HG02884 (cell line): ENCODE measurements at regions not wholly inside any gene's neighbourhood (a gene's known extent, or its start where the extent isn't known, plus 50 kb on each side); places are given as distances from the start of the nearest gene placed in this dataset.

ENCODE experiments used
- ATAC-seq: cut with Tn5 transposase; IDR thresholded peaks from one replicate; pipeline ENCODE4 v1.9.1; 2021; ENCODE audit warnings: mild to moderate bottlenecking, moderate library complexity; ENCODE audit not compliant: unreplicated experiment

DNA sequence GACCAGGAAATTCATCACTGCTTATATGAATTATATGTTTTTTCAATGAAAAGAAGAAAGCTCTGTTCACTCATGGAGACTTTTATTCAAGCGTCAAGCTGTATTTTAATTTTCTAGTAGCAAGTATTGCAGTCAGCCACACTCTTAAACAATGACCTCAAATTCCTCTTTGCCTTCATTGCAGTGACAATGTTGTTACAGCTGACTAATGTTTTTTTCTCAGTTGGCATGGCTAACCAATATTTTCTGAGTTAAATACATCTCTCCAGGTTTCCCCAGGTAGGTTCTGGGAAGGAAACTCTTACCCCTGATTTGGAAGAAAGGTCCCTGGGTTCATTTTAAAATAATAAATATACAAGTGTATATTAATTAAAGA is 241.5 kb downstream of the WDR11 start:
- ATAC-seq = no peak

DNA sequence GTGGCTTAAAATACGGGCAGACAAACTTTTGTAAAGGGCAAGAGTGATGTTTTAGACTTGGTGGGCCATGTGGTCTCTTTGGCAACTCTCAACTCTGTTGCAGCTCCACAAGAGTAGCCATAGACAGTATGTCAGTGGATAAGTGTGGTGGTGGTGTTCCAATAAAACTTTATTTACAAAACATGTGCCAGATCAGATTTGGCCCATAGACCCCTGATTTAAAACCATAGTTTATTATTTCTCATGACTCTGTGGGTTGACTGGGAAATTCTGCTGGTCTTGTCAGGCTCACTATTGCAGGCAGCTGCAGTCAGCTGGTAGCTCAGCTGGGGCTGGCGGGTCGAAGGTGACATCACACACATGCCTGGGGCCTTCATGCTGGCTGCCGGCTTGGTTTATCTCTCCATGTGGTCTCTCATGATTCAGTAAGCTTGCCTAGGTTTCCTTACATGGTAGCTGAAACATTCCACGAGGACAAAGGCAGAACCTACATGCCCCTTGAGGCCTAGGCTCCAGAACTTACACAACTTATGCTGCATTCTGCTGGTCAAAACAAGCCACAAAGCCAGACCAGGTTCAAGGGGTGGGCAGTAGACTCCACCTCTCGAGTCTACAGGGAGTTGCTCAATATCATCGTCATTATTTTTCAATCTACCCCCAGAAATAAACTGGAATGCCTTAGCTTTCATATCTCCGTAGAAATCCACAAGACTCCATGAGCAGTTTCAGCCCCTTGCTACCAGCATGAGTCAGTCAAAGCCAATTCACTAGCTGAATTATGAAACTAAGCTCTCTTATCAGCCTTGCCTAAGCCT is 245.7 kb downstream of the WDR11 start:
- no peak for ATAC-seq

DNA sequence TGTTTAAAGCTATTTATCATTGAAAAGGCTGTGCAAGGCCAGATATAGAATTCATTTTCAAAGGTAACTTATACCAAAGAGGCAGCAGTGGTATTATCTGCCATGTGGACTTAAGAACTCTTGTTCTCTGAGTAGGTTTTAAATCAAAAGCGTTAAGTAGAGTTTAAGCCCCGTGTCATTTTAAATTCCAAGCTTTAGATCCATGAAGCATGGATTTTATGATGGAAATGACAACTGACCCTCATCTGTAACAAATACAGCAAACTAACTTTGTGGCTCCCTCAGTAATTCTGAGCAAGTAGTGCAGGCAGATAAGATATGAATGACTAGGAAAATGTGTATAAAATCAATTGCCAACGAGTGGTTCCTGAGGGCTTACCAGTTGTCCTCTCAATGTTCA is 247.0 kb downstream of the WDR11 start:
- ATAC-seq = no peak

DNA sequence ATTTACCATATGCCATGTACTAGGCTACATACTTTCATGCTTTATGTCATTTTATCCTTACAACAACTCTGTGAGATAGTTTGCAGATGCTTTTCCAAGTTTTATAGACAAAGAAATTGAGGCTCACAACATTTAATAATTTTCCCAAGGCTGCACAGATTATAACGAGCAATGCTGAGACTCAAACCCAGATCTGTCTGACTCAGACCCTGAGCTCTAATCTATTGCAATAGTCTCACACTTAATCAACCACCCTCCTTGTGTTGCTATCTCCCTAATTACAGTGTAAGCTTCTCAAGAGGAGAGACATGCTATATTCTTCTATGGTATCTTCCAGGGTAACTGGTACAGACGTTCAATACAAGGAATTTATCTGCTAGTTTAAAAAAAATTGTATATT is 247.6 kb downstream of the WDR11 start:
- no peak for ATAC-seq

DNA sequence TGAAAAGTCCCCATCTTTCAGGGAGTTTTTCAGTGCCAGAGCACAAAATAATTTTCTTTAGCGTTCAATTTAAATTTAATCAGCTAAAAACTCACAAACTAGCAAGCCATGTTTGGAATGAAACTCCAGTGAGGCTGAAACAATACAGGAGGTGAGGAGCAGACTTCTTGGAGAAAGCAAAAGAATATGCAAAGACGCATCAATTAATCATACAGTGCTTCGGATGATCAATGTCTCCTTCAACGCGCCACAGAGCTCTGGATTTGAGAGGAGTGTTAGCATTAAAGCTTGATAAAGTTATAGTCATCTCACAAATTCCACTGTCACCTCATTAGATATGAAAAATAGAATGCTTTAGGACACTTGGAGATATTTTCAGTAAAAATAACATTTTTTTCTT is 248.0 kb downstream of the WDR11 start:
- no peak for ATAC-seq

DNA sequence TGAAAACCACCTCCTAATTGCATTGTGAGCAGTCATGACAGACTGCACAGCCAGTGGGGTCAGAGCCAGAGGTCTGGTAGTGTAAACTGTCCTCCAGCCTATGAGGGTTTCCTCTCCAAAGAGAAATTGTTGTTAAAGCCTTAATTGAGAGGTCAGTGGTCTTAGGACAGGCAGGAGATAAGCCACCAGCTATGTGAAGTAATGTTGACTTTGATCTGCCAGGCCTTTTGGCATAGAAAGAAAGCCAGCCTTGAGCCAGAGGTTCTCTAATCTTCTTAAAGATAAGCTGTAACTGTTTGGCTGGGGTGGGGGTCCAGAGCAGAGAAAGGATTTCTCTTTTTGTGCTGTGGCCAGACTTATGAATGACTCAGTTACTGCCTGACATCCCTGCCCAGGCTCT is 248.4 kb downstream of the WDR11 start:
- ATAC-seq = no peak

DNA sequence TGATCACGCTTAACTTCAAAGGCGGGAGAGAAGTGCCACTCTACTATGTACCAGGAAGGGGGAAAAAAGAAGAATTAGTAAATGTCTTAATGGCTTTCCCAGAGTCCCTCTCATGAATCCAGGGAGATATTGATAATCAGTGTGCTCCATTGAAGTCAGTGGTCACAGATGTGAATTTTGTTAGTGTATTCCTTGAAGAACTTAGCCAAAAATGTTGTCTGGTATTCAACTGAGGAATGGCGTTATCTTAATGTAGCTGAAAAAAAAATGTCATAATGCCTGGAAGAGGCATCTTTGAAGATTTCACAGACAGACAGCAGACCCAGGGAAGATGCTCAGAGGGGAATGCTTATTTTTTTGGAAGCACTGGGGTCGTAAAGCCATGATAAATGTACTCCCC is 250.4 kb downstream of the WDR11 start:
- no peak for ATAC-seq

DNA sequence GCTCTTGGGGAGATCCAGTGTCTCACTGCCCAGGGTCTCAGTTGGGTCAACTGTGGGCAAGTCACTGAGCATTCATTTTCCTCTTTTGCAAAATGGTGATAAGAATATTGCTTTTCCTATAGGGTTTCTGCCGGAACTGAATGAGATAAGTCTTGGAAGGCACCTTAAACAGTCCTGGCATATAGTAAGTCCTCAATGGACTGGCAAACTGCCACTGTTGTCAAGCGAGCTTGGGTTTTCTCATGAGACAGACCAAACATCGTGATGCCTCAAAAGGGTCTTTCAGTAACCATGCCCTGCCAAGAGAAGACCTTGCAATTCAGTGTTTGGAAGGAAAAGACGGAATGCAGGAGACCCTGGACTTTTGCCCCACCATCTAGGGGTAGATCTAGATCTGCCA is 251.5 kb downstream of the WDR11 start:
- ATAC-seq = no peak

DNA sequence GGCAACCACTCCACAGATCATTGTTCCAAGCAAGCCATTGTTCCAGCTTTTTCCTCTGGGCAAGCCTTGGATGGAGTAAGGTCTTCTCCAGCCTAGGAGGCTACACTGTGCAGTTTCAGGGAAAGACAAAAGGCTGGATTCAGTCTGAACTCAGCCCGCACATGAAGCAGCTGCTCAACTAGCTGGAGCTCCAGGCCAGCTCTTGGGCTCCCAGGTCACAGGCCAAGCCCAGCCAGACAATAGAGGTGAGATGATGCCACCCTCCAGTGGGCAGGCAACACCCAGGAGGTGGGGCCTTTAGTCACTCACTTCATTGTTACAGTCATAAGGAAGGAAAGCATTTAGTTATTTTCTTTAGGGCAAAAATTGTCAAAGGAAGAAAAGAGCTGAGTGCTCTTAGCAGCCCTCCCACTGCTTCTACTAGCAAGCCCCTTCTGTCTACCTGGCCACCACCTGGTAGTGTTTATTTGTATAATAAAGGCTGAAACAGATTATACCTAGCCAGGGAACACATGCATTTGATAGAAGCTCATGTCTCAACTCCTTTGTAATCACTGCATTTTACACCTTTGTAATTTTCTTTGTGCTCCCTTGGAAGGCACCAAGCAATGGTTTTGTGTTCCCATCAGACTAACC is 253.4 kb downstream of the WDR11 start:
- ATAC-seq = no peak

DNA sequence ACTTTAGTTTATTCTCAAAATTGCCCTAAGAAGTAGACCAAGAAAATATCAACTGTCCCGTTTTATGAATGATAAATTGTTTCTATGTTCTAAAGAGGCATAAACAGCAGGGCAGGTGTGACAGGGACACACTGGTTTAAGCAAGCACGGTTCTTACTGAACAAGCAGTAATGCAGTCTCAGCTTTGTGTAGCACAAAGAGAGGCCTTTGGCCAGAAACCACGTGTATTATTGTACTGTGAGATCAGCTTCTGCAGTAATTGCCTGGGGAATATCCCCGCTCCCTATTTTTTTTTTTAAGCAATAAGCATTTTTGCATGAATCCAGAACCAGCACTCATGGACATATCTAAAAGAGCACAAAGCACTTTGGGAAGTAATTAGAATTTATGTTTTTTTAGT is 255.4 kb downstream of the WDR11 start:
- no peak for ATAC-seq

DNA sequence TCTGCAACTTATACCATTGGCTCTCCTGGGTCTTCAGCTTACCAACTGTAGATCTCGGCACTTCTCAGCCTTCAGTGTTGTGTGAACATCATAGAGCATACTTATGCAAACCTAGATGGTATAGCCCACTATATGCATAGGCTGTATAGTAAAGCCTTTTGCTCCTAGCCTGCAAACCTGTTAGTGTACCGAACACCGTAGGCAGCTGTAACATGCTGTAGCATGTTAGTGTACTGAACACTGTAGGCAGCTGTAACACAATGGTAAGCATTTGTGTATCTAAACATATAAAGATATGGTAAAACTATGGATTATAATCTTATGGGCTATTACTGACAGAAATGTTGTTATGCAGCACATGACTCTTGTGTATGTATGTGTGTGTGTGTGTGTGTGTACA is 256.9 kb downstream of the WDR11 start:
- ATAC-seq = no peak

DNA sequence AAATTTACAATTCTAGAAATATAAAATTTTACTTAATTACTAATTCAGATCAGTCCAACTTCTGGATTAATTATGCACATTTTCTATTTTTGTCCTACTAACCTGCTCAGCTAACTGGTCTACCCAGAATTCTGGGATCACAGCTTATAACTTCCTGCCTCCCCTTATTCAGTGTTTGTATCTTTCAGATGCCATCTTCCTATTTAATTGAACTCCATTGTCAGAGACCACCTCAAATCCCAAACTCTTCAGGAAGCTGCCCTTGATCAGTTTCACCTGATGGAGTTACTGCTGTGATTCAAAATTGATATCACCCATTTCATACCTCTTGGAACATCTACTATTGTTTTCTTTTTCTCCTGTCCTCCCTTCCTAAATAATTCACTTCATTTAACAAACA is 259.2 kb downstream of the WDR11 start:
- ATAC-seq = no peak

DNA sequence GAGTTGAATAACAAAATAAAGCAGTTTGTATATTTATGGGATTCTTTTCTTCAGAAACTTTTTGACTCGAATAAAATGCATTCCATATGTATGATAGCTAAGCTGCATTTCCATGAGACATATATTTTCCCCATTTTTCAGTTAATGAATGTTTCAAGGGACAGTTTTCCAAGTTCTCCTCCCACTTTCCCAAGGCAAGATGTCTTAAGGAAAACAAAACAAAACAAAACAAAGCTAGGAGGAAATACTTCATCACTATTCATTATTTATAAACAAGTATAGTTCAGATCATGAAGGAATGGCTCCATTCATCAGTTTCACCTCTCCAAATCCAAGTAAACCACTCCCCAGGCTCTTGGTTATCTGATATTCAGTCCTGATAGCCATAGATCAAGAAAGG is 261.0 kb downstream of the WDR11 start:
- ATAC-seq = no peak

DNA sequence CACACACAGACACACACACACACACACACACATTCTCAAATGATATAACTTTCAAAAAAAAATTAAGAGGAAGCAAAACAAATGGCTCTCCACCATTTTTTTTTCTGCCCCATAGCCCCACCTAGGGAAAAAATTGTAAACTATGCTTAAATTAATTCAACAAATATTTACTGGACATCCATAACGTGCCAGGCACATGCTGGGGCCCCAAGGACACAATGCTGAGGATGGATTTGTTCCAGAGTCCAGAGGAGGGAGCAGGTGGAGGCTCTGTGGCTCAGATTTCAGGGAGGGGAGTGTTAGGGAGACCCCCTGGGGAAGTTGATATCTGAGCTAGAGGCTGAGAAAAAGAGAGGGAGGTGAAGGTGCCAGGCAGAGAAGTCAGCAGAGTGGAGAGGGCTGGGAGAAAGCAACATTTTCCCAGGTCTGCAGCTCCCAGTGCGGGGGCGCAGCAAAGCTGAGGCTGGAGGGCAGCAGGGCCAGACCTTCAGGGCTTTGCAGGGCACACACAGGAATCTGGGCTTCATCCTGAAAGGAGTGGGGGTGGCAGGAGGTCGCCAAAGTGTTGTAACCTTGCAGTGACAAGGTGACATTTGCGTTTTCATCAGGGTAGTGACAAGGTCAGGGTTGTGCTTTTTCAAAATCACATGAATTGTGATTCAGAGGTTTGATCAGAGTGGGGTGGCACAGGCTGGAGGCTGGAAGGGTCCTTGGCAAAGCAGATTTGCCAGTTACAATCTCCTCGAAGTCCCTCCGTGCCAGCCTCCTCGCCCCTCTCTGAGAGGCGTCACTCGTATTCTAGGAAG is 261.6 kb downstream of the WDR11 start:
- ATAC-seq = no peak

DNA sequence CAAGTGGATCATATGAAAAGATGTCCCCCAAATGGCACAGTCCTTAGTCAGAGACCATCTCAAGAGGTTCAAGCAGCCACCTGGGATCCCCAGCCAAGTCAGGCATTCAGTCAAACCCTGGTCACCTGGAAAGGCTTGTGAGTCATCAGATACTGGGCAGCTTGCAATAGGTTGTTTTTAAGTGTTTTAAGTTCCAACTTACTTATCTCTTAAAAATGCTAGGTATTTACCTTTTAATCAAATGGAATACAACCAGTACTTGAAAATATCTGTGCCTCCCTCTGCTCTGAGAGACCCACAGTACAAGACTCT is 262.2 kb downstream of the WDR11 start:
- no peak for ATAC-seq

DNA sequence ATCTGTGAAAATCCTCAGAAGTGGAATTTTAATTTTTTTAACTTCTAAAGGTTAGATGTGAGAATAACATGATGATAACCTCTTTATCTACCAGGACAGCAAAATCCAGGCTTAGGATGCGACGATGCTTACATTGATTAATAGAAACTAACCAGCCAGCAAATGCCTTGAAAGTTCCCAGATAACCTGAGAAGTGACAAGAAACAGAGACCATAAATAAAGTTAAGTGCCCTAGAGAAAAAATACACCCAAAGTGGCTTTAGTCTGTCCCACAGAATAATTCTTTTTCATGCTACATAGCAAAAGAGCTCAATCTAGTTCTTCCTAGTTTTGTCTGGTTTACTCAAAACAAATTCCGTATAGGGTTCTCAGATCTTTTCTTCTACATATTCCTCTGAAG is 262.7 kb downstream of the WDR11 start:
- no peak for ATAC-seq

DNA sequence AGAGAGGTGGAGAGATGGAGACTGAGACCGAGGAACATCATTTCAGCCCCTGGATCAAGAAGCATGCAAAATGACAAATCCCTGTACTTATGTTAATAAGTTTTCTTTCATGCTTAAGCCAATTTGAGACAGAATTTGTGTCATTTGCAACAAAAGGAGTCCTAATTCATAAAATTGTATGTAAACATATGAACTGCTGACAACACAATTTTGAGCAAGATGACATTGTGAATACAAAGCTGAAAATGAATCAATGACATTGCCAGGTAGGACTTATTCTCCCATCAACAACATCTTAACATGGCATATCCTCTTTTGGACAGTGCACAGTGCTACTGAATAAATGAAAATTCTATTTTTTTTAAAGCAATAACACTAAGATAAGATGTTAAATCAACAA is 264.0 kb downstream of the WDR11 start:
- no peak for ATAC-seq

DNA sequence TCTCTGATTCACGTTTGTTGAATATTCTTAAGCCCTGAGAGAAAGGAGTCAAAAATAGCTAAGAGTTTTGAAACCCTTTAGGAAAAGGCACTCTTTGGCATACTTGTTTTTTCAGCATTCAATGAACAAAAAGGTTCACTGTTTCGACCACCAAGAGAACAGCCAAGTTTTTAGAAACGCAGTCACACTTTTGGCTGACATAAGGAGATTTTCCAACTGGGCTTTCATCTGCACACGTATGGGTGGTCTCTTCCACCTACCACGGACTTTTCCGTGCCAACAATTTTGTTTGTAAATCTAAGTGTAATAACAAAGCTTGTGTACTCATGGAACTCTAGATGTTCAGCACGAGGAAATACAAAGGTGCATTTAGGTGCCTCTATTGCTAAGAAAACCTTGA is 270.3 kb downstream of the WDR11 start:
- ATAC-seq = no peak

DNA sequence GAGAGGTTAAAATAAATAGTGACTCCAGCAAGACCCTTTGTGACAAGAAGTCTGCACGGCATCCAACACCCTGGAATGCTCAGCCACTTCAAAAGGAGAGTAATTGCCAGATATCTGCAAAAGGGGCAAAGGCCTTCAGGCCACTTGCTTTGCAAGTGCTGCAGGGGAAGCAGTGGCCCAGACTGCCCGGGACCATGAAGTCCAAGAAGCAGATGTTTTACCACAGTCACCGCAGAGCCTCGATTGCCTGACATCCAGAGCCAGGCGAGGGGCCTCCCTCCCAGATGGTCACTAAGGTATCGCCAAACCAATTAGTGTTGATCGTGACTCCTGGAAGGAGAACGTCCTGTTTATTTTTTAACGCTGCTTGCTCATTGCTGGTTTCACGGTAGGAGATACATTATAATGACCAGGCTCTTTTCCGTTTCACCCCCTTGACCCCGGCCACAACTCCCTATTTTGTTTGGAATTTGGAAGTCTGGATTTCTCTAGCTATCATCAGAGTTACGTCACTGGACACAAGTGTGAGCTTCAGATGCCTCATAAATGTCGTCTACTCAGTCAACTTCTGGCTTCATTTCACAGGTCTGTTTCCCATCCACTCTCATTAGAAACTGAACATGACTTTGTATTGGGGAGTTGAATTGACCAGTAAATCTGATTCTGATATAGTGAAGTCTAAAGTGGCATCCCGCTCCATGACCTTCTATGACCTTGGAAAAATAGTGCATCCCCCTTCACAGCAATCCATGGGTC is 276.2 kb downstream of the WDR11 start:
- no peak for ATAC-seq

DNA sequence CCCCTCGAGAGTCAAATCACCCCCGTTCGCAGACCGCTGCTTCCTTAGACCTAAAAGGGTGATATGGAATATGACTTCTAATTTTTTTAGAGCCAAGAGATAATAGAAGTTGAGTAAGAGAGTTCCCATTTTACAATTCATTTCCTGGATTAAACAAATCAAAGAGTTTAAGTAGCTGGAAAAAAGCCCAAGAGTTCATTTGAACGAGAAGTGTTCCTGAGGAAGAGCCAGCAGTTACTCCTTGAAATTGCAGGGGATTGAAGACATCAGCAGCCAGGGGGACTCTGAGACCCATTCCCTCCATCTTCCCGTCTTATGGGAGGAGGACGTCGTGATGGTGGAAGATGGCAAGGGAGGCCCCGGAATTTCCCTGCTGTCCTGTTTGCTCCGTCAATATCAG is 277.0 kb downstream of the WDR11 start:
- ATAC-seq = no peak

DNA sequence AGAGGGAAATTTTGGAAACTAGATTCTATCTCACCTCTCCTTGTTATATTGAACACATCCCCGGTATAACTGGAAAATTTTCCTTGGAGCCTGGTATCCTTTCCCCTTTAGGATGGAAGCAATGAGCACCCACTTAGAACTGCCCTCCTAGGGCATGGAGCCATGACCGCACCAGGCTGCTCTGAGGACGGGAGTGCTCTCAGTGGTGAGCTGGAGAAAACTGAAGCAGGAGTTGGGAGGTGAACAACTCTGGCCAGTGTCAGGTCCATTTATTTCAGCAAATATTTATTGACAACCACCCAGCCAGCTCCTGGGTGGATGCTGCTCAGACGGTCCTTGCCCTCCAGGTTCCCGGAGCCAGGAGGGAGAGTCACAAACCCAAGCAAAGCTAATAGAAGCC is 278.1 kb downstream of the WDR11 start:
- no peak for ATAC-seq

DNA sequence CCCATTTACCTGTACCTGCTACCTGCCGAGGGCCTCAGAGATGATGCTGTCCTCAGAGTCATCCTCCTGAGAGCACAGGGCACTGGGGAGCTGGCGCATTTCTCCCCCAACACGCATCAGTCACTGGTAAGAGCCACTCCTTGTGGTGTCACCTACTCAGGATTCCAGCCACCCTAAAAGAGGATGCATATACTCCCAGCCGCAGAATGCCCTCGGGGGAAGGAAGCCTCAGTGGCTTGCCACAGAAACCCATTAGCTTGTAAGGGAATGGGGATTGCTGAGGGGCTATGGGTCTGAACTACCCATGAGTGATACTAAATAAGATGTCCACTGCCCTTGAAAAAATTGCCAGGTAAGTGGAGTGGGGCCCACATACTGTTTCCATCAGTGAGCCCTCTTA is 279.2 kb downstream of the WDR11 start:
- ATAC-seq = no peak
